ENCODE measurements at regions not wholly inside any gene's neighbourhood (a gene's known extent, or its start where the extent isn't known, plus 50 kb on each side); places are given as distances from the start of the nearest gene placed in this dataset.
A peak's percentile ranks its signal among the peaks of the same experiment; 100 is the strongest.
"Not testable (repeated sequence)": the region's sequence is repeated elsewhere in the genome, so short reads cannot be mapped to it uniquely, and the experiment has no call there.

DNA sequence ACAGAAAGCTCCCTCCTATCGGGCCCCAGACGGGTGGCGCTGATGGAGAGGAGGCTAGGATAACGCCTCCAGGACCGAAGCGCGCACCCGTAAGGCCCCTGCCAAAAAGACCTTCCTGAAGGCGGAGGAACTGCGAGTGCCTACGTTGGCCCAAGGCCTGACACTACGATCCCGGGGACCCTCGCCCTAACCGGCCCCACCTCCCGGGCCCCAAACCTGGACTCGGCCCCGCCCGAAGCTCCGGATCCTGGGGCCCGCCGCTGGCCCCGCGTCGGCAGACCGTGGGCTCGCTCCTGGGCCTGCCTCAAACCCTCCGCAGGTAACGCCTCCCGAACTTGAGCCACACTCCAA, 53.6 kb upstream of the ROPN1B start:
- peak in 1 of 2 donors; percentile 8 for DNase-seq (ENCODE audit: extremely low read depth in 1 of 2, low read depth in 1 of 2)

DNA sequence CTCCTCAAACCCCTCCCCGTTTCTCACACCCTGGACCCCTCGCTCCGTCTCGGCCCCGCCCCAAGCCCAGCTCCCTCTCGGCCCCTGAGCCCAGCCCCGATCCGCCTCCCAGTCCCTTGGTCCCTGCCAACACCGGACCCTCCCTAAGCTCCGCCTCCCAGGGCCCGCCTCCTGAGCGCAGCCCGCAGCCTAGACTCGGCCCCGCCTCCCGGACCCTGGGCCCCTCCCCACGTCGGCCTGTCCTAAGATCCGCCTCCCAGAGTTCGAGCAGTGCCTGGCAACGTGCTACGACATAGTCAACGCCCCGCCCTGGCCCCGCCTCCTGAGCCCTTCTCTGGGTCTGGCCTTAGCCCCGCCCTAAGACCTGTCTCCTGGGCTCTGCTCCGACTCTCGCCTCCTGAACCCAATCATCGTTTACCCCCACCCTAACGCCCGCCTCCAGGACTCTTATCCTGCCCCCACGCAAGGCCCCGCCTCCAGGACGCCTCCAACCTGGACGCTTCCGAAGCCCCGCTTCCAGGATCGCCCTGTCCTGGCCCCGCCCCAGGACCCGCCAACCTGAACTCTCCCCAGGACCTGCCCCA, 53.1 kb upstream of the ROPN1B start:
- DNase-seq (ENCODE audit: extremely low read depth in 1 of 2, low read depth in 1 of 2) = peak; percentile 98

DNA sequence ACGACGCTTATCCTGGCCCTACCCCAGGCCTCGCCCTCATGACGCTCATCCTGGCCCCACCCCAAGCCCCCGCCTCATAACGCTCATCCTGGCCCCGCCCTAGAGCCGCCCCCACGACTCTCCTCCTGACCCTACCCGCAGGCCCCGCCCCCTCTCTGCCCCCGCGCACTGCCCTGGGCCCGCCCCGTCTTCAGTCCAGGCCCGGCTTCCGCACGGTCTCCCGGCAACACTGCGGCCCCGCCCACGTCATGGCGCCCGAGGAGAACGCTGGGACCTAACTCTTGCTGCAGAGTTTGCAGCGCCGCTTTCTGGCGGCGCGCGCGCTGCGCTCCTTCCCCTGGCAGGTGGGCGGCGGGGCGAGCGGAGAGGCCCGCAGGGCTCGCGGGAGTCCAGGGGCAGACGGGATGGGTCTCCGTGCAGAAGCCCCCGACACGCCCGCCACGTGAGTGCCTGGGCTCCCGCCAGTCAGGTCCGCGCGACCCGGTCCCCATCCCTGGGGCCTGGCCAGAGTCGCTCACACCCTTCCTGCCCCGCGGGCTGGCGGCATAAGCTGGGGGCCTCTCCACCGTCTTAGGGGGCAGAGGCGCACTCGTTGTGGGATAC, 52.5 kb upstream of the ROPN1B start:
- DNase-seq (ENCODE audit: extremely low read depth in 1 of 2, low read depth in 1 of 2) = peak; percentile 85 to 92

DNA sequence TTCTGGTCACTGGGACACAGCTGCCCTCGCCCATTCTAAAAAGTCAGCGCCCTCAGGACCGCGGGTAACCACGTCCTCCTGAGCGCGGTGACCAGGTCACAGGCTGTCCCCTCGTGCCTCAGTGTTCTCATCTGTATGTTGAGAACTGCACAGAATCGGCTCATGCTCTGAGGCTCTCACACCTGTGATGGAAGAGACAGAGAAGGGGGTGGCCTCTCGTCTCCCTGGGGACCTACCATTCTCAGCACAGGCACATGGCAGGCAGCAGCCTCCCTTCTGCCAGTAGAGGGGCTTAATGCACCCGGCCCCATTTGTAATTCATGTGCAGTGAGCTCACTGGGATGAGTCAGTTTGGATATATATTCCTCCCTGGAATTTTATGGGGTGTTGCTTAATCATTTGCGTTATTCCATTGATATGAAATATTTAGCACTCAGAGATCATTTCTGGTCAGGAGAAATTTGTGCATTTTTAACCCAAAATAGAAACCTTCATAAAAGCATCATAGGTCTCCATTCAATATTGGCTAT, 51.9 kb upstream of the ROPN1B start:
- not testable (repeated sequence) for DNase-seq (ENCODE audit: extremely low read depth in 1 of 2, low read depth in 1 of 2)

DNA sequence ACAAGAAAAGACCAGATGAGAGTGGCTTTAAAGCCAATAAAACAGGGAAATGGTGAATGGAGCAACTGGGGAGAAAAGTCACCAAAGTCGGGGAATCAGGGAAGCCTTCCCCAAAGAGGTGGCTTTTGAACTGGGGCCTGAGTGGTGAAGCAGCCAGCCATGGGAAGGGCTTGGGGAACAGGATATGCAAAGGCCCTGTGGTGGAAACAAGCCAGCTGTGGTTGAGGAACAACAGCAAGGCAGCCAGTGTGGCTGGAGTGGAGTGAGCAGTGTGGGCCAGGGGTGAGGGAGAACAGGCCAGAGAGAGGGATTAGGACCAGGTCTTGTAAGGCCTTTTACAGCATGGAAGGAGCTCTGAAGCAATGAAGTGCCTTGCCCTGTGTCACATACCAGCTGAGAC, 51.0 kb upstream of the ROPN1B start:
- not testable (repeated sequence) for DNase-seq (ENCODE audit: extremely low read depth in 1 of 2, low read depth in 1 of 2)

DNA sequence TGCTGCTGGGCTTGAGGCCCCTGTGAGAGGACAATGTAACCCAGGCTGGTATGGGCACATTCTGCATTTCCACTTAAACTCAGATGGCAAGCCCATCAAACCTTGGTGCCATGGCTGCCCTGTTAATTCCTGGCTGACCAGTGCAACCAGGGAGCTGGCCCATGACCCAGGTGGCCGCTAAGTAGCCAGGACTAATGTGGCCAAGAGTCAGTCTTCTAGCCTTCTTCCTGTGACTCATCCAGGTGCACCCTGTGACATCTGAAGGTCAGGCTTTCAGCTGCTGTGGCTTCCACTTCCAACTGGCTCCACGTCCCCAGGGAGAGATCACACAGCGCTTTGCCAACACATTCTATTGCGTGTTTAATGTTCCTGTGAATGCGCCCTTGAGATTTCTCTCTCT, 50.5 kb upstream of the ROPN1B start:
- DNase-seq (ENCODE audit: extremely low read depth in 1 of 2, low read depth in 1 of 2) = not testable (repeated sequence)

DNA sequence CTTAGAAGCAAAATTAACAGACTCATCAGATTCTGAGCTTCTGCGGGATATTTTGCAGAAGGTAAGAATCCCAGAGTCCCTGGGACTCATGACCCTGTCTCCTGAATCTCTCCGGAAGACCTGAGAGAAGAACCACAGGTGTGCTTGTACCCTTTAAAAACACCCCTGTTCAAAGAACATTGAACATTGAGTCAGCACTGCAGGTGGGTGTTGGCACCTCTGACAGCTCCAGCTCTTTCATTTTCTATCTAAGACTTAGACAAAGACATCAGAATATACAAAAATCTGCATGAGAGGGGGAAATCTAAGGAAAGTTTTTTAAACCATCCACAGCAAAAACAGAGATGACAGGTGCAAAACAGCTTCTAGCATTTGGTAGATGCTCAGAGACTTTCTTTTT, 50.1 kb upstream of the ROPN1B start:
- DNase-seq (ENCODE audit: extremely low read depth in 1 of 2, low read depth in 1 of 2) = not testable (repeated sequence)

Measured in activated CD8-positive, alpha-beta memory T cell treated with anti-CD3 and anti-CD28 coated beads for 1 hour (primary cell).